ENCODE measurements at regions not wholly inside any gene's neighbourhood (a gene's known extent, or its start where the extent isn't known, plus 50 kb on each side); places are given as distances from the start of the nearest gene placed in this dataset.

DNA sequence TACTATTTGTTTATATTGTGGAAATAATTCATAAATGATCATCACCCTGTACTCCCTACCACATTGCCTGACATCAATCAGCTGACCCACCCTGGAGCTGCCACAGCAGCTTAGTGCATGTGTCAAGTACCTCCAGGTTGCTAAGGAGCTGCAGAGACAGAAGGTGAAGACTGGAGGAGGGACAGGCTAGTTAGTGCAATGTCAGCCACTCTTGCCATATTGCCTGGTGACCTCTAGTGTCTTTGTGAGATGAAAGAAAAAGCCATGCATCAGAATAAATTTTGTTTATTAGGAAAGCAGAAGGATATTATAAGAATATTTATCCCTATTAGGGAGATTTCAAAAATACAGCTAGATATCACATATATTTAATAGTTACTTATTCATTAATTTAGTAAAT, 243.9 kb upstream of the FAT4 start:
- Histone ChIP-seq H3K79me1 (ENCODE audit: low read depth, low read length) (no peaks in the 10 kb centered on the region), H3K4me2 (ENCODE audit: insufficient read depth, low read length, poor library complexity, severe bottlenecking) (no peak overlapping the region), H2BK12ac (ENCODE audit: low read length) (no peak overlapping the region), H3K36me3 (replicated peaks in 1 of 2; ENCODE audit: control insufficient read depth in 2 of 2, insufficient read depth in 2 of 2, low read length in 2 of 2) (no peaks in the 10 kb centered on the region), H2AFZ (ENCODE audit: low read length) (no peak overlapping the region), H3K9ac (ENCODE audit: low read depth, low read length, poor library complexity) (no peak overlapping the region), H4K91ac (ENCODE audit: low read depth, low read length, poor library complexity) (no peak overlapping the region), H3K4me3 (ENCODE audit: low read length in 2 of 2) (no peak overlapping the region), H2BK15ac (ENCODE audit: low read length) (no peak overlapping the region), H3K27ac (replicated peaks; ENCODE audit: low read length) (no peak overlapping the region), H3K4ac (ENCODE audit: low read length) (no peak overlapping the region), H3K27me3 (ENCODE audit: control insufficient read depth in 3 of 3, insufficient read depth in 3 of 3, low read depth in 1 of 3, low read length in 3 of 3) (no peaks in the 10 kb centered on the region), H3K9me3 (replicated peaks in 1 of 2; ENCODE audit: control insufficient read depth in 2 of 2, insufficient read depth in 1 of 2, low read depth in 1 of 2, low read length in 2 of 2) (no peaks in the 10 kb centered on the region), H3K18ac (ENCODE audit: low read length) (no peak overlapping the region), H3K14ac (ENCODE audit: low read length) (no peak overlapping the region), H3K4me1 (ENCODE audit: control insufficient read depth in 2 of 2, insufficient read depth in 1 of 2, low read depth in 1 of 2, low read length in 2 of 2) (no peaks in the 10 kb centered on the region), H2BK120ac (ENCODE audit: low read depth, low read length) (no peak overlapping the region), H2BK5ac (ENCODE audit: low read length) (no peak overlapping the region), H2AK5ac (ENCODE audit: low read depth, low read length) (no peak overlapping the region), H4K8ac (ENCODE audit: low read depth, low read length) (no peak overlapping the region), H3K23ac (ENCODE audit: low read depth, low read length, poor library complexity) (no peak overlapping the region)
- no peak for DNase-seq (ENCODE audit: low spot score)

- H3K4me3 ChIP-seq (ENCODE audit: low read length in 2 of 2): no peak overlapping the region
Observed at GRCh38 chr4:125062115-125063050, 252.4 kb upstream of the FAT4 start.

GRCh38 chr4:125060376-125060775, 254.4 kb upstream of the FAT4 start:
- Histone ChIP-seq H3K18ac (ENCODE audit: low read length) (no peak overlapping the region), H2BK120ac (ENCODE audit: low read depth, low read length) (no peak overlapping the region), H2AFZ (ENCODE audit: low read length) (no peak overlapping the region), H3K9me3 (replicated peaks in 1 of 2; ENCODE audit: control insufficient read depth in 2 of 2, insufficient read depth in 1 of 2, low read depth in 1 of 2, low read length in 2 of 2) (peaks cover 0 to 2% of the 10 kb centered on the region in 2 donors), H3K4me1 (ENCODE audit: control insufficient read depth in 2 of 2, insufficient read depth in 1 of 2, low read depth in 1 of 2, low read length in 2 of 2) (no peaks in the 10 kb centered on the region), H3K27me3 (ENCODE audit: control insufficient read depth in 3 of 3, insufficient read depth in 3 of 3, low read depth in 1 of 3, low read length in 3 of 3) (no peaks in the 10 kb centered on the region), H2BK5ac (ENCODE audit: low read length) (no peak overlapping the region), H3K9ac (ENCODE audit: low read depth, low read length, poor library complexity) (no peak overlapping the region), H3K14ac (ENCODE audit: low read length) (no peak overlapping the region), H3K4me2 (ENCODE audit: insufficient read depth, low read length, poor library complexity, severe bottlenecking) (no peak overlapping the region), H3K4me3 (ENCODE audit: low read length in 2 of 2) (no peak overlapping the region), H2BK12ac (ENCODE audit: low read length) (no peak overlapping the region), H3K23ac (ENCODE audit: low read depth, low read length, poor library complexity) (no peak overlapping the region), H2BK15ac (ENCODE audit: low read length) (no peak overlapping the region), H3K4ac (ENCODE audit: low read length) (no peak overlapping the region), H3K79me1 (ENCODE audit: low read depth, low read length) (no peaks in the 10 kb centered on the region), H3K27ac (replicated peaks; ENCODE audit: low read length) (no peak overlapping the region), H4K91ac (ENCODE audit: low read depth, low read length, poor library complexity) (no peak overlapping the region), H2AK5ac (ENCODE audit: low read depth, low read length) (no peak overlapping the region), H3K36me3 (replicated peaks in 1 of 2; ENCODE audit: control insufficient read depth in 2 of 2, insufficient read depth in 2 of 2, low read length in 2 of 2) (no peaks in the 10 kb centered on the region), H4K8ac (ENCODE audit: low read depth, low read length) (no peak overlapping the region)
- DNase-seq (ENCODE audit: low spot score): no peak
- no CpG with 5 or more reads among the region's 2 CpGs for WGBS, 2 donors (ENCODE audit: extremely low coverage in 2 of 2, insufficient read length in 2 of 2, insufficient replicate concordance in 1 of 2)

More at GRCh38 chr4:125062115-125063050, 252.4 kb upstream of the FAT4 start:
- Histone ChIP-seq H2AFZ (ENCODE audit: low read length) (no peak overlapping the region), H3K9me3 (replicated peaks in 1 of 2; ENCODE audit: control insufficient read depth in 2 of 2, insufficient read depth in 1 of 2, low read depth in 1 of 2, low read length in 2 of 2) (peaks cover 0 to 2% of the 10 kb centered on the region in 2 donors), H3K27me3 (ENCODE audit: control insufficient read depth in 3 of 3, insufficient read depth in 3 of 3, low read depth in 1 of 3, low read length in 3 of 3) (no peaks in the 10 kb centered on the region), H3K79me1 (ENCODE audit: low read depth, low read length) (no peaks in the 10 kb centered on the region), H3K36me3 (replicated peaks in 1 of 2; ENCODE audit: control insufficient read depth in 2 of 2, insufficient read depth in 2 of 2, low read length in 2 of 2) (no peaks in the 10 kb centered on the region), H3K27ac (replicated peaks; ENCODE audit: low read length) (no peak overlapping the region), H3K18ac (ENCODE audit: low read length) (no peak overlapping the region), H3K9ac (ENCODE audit: low read depth, low read length, poor library complexity) (no peak overlapping the region), H2BK12ac (ENCODE audit: low read length) (no peak overlapping the region), H4K8ac (ENCODE audit: low read depth, low read length) (no peak overlapping the region), H3K14ac (ENCODE audit: low read length) (no peak overlapping the region), H2BK15ac (ENCODE audit: low read length) (no peak overlapping the region), H4K91ac (ENCODE audit: low read depth, low read length, poor library complexity) (no peak overlapping the region), H2AK5ac (ENCODE audit: low read depth, low read length) (no peak overlapping the region), H3K23ac (ENCODE audit: low read depth, low read length, poor library complexity) (no peak overlapping the region), H2BK5ac (ENCODE audit: low read length) (no peak overlapping the region), H2BK120ac (ENCODE audit: low read depth, low read length) (no peak overlapping the region), H3K4me2 (ENCODE audit: insufficient read depth, low read length, poor library complexity, severe bottlenecking) (no peak overlapping the region), H3K4ac (ENCODE audit: low read length) (no peak overlapping the region), H3K4me1 (ENCODE audit: control insufficient read depth in 2 of 2, insufficient read depth in 1 of 2, low read depth in 1 of 2, low read length in 2 of 2) (no peaks in the 10 kb centered on the region)
- no peak for DNase-seq (ENCODE audit: low spot score)
- WGBS, 2 donors (ENCODE audit: extremely low coverage in 2 of 2, insufficient read length in 2 of 2, insufficient replicate concordance in 1 of 2): 100% methylated on average over 1 of the region's 7 CpGs; no CpG with 5 or more reads in 1 of the 2 donors

DNA sequence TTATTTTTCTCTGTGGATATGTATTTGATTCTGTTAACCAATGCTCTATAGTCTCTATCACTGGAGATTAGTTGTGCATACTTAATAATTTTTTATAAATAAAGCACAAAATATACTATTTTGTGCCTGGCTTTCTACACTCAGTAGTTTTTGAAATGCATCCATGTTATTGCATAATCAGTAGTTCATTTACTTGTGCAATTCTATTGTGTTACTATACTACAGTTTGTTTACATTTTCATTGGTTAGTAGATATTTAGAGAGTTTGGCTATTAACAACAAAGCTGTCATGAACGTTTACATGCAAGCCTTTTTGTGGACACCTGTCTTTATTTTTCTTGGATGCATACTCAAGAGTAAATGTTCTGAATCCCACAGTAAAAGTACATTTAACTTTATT, 265.0 kb upstream of the FAT4 start:
- H3K4ac ChIP-seq (ENCODE audit: low read length): no peak overlapping the region
- no peaks in the 10 kb centered on the region for H3K9me3 ChIP-seq (replicated peaks in 1 of 2; ENCODE audit: control insufficient read depth in 2 of 2, insufficient read depth in 1 of 2, low read depth in 1 of 2, low read length in 2 of 2)
- no peak overlapping the region for H4K8ac ChIP-seq (ENCODE audit: low read depth, low read length)
- H3K18ac ChIP-seq (ENCODE audit: low read length): no peak overlapping the region
- H3K14ac ChIP-seq (ENCODE audit: low read length): no peak overlapping the region
- no peaks in the 10 kb centered on the region for H3K36me3 ChIP-seq (replicated peaks in 1 of 2; ENCODE audit: control insufficient read depth in 2 of 2, insufficient read depth in 2 of 2, low read length in 2 of 2)
- H3K23ac ChIP-seq (ENCODE audit: low read depth, low read length, poor library complexity): no peak overlapping the region
- no peak overlapping the region for H2BK15ac ChIP-seq (ENCODE audit: low read length)
- H3K4me1 ChIP-seq (ENCODE audit: control insufficient read depth in 2 of 2, insufficient read depth in 1 of 2, low read depth in 1 of 2, low read length in 2 of 2): peaks cover 0 to 2% of the 10 kb centered on the region in 2 donors
- no peak overlapping the region for H3K4me3 ChIP-seq (ENCODE audit: low read length in 2 of 2)
- no CpG with 5 or more reads among the region's 1 CpG for WGBS, 2 donors (ENCODE audit: extremely low coverage in 2 of 2, insufficient read length in 2 of 2, insufficient replicate concordance in 1 of 2)
- H2BK12ac ChIP-seq (ENCODE audit: low read length): no peak overlapping the region
- no peak overlapping the region for H2BK5ac ChIP-seq (ENCODE audit: low read length)
- H3K27me3 ChIP-seq (ENCODE audit: control insufficient read depth in 3 of 3, insufficient read depth in 3 of 3, low read depth in 1 of 3, low read length in 3 of 3): no peaks in the 10 kb centered on the region
- H3K9ac ChIP-seq (ENCODE audit: low read depth, low read length, poor library complexity): no peak overlapping the region
- no peak overlapping the region for H2AK5ac ChIP-seq (ENCODE audit: low read depth, low read length)
- H3K4me2 ChIP-seq (ENCODE audit: insufficient read depth, low read length, poor library complexity, severe bottlenecking): no peak overlapping the region
- H2AFZ ChIP-seq (ENCODE audit: low read length): no peak overlapping the region
- DNase-seq (ENCODE audit: low spot score): no peak
- no peak overlapping the region for H4K91ac ChIP-seq (ENCODE audit: low read depth, low read length, poor library complexity)
- no peak overlapping the region for H3K27ac ChIP-seq (replicated peaks; ENCODE audit: low read length)
- no peaks in the 10 kb centered on the region for H3K79me1 ChIP-seq (ENCODE audit: low read depth, low read length)
- no peak overlapping the region for H2BK120ac ChIP-seq (ENCODE audit: low read depth, low read length)
